GM23338 (cell line): ENCODE measurements at regions not wholly inside any gene's neighbourhood (a gene's known extent, or its start where the extent isn't known, plus 50 kb on each side); places are given as distances from the start of the nearest gene placed in this dataset.

ENCODE experiments used
- ATAC-seq: fragments of 200-7000 bp; cut with Tn5 transposase; 3 replicates; pipeline ENCODE4 v1.9.1; 2020
- DNase-seq: peaks from one replicate; pipeline ENCODE4 v3.0.0-alpha.2; 2015; ENCODE audit warnings: low spot score
- H2AFZ ChIP-seq: fragments of 200-600 bp; sonication (generic); 2 replicates; pipeline ENCODE4 v1.8.0; 2016; ENCODE audit warnings: antibody characterized with exemption, mild to moderate bottlenecking, moderate library complexity
- H3F3A ChIP-seq: fragments of 200-600 bp; sonication (generic); replicated peaks from 2 replicates; pipeline ENCODE4 v1.8.0; 2017; ENCODE audit warnings: antibody characterized with exemption, mixed run types, low read depth
- H3K27ac ChIP-seq: fragments of 200-600 bp; sonication (generic); 2 replicates; pipeline ENCODE4 v1.6.1; 2016; ENCODE audit warnings: low read depth
- H3K27me3 ChIP-seq: fragments of 200-600 bp; sonication (generic); 2 replicates; pipeline ENCODE4 v1.8.0; 2016; ENCODE audit warnings: mild to moderate bottlenecking, mixed run types, moderate library complexity; ENCODE audit not compliant: insufficient read depth
- H3K36me3 ChIP-seq: fragments of 200-600 bp; sonication (generic); 2 replicates; pipeline ENCODE4 v1.8.0; 2016; ENCODE audit warnings: mild to moderate bottlenecking; ENCODE audit not compliant: insufficient read depth
- H3K4me1 ChIP-seq: fragments of 200-600 bp; sonication (generic); 2 replicates; pipeline ENCODE4 v1.8.0; 2016; ENCODE audit warnings: mild to moderate bottlenecking, moderate library complexity; ENCODE audit not compliant: insufficient read depth
- H3K4me2 ChIP-seq: fragments of 200-600 bp; sonication (generic); 2 replicates; pipeline ENCODE4 v1.7.1; 2017; ENCODE audit warnings: mixed run types
- H3K4me3 ChIP-seq: fragments of 200-600 bp; sonication (generic); 2 replicates; pipeline ENCODE4 v1.6.1; 2016; ENCODE audit warnings: mixed run types
- H3K79me2 ChIP-seq: fragments of 200-600 bp; sonication (generic); replicated peaks from 2 replicates; pipeline ENCODE4 v1.8.0; 2017; ENCODE audit warnings: mild to moderate bottlenecking; ENCODE audit not compliant: insufficient read depth
- H3K9me2 ChIP-seq: fragments of 200-600 bp; sonication (generic); 2 replicates; pipeline ENCODE4 v1.8.0; 2017; ENCODE audit not compliant: insufficient read depth
- H4K20me1 ChIP-seq: fragments of 200-600 bp; sonication (generic); replicated peaks from 2 replicates; pipeline ENCODE4 v1.8.0; 2017; ENCODE audit warnings: mild to moderate bottlenecking; ENCODE audit not compliant: insufficient read depth
- H3K27ac Mint-ChIP-seq: 2 replicates; pipeline ENCODE4 v1.8.0; 2020; ENCODE audit warnings: inconsistent platforms, mild to moderate bottlenecking, moderate library complexity, mixed read lengths
- H3K27me3 Mint-ChIP-seq: 3 replicates; pipeline ENCODE4 v1.8.0; 2022; ENCODE audit warnings: low read depth, mild to moderate bottlenecking, moderate library complexity, mixed read lengths, inconsistent platforms; ENCODE audit not compliant: insufficient read depth, poor library complexity
- H3K36me3 Mint-ChIP-seq: 3 replicates; pipeline ENCODE4 v1.8.0; 2021; ENCODE audit warnings: low read depth, mild to moderate bottlenecking, inconsistent platforms, moderate library complexity, mixed read lengths
- H3K4me1 Mint-ChIP-seq: 3 replicates; pipeline ENCODE4 v1.8.0; 2020; ENCODE audit warnings: mild to moderate bottlenecking, inconsistent platforms, mixed read lengths
- H3K4me3 Mint-ChIP-seq: 3 replicates; pipeline ENCODE4 v1.8.0; 2021; ENCODE audit warnings: moderate library complexity, mild to moderate bottlenecking, inconsistent platforms, mixed read lengths
- H3K9me3 Mint-ChIP-seq: 3 replicates; pipeline ENCODE4 v1.8.0; 2020; ENCODE audit warnings: moderate library complexity, mild to moderate bottlenecking, inconsistent platforms, mixed read lengths
- CTCF ChIP-seq, 2 experiments: fragments of 200-600 bp in 1 of 2; sonication (generic) in 1 of 2; conservative IDR thresholded peaks; 2 replicates each; pipeline versions ENCODE4 v1.5.1 to v1.6.1; 2016 to 2017; ENCODE audit warnings: antibody characterized with exemption in 2 of 2, low read depth in 2 of 2, mild to moderate bottlenecking in 2 of 2, moderate library complexity in 1 of 2
- JUNB ChIP-seq: IDR thresholded peaks from one replicate; pipeline ENCODE4 v1.6.1; 2016; ENCODE audit warnings: antibody characterized with exemption; ENCODE audit not compliant: unreplicated experiment
- REST ChIP-seq: IDR thresholded peaks from one replicate; pipeline ENCODE4 v1.6.1; 2018; ENCODE audit warnings: antibody characterized with exemption; ENCODE audit not compliant: unreplicated experiment
- STAT1 ChIP-seq: IDR thresholded peaks from one replicate; pipeline ENCODE4 v1.6.1; 2016; ENCODE audit warnings: antibody characterized with exemption; ENCODE audit not compliant: unreplicated experiment
- ZNF114 ChIP-seq: fragments of 250-450 bp; sonication (Bioruptor Pico); IDR thresholded peaks from 2 replicates; pipeline ENCODE4 v1.5.0; 2020; ENCODE audit warnings: mild to moderate bottlenecking, moderate library complexity
- ZNF331 ChIP-seq: fragments of 250-450 bp; sonication (Bioruptor Pico); IDR thresholded peaks from 2 replicates; pipeline ENCODE4 v1.5.0; 2020; ENCODE audit warnings: low read depth, mild to moderate bottlenecking, moderate library complexity
- ZNF462 ChIP-seq: fragments of 250-450 bp; sonication (Bioruptor Pico); IDR thresholded peaks from 2 replicates; pipeline ENCODE4 v1.5.0; 2020; ENCODE audit warnings: mild to moderate bottlenecking, moderate library complexity

GRCh38 chr9:26325444-26325829 is 567.2 kb downstream of the CAAP1 start:
- DNase-seq (no peak), ATAC-seq (no peak)
- H3K4me1 ChIP-seq, result no peaks in the 10 kb centered on the region
- TF ChIP-seq STAT1 (no peak), ZNF331 (CRISPR knock-in tag) (no peak), ZNF114 (no peak), CTCF (conservative IDR thresholded peaks at IDR 0.05; ENCODE audit: low read depth in 2 of 2) (no peak), JUNB (no peak), ZNF462 (no peak), REST (no peak)
- H2AFZ ChIP-seq, result peak overlapping the region; percentile 52; the same call in 1 of the 2 replicates
- Mint-ChIP-seq H3K27ac (no peak overlapping the region), H3K27me3 (no peaks in the 10 kb centered on the region), H3K9me3 (peaks cover 3% of the 10 kb centered on the region; the same call in 1 of the 3 replicates), H3K36me3 (no peaks in the 10 kb centered on the region), H3K4me1 (peaks cover 3% of the 10 kb centered on the region; the same call in 2 of the 3 replicates), H3K4me3 (no peak overlapping the region)
- H3K79me2 ChIP-seq, result no peaks in the 10 kb centered on the region
- no peaks in the 10 kb centered on the region for H4K20me1 ChIP-seq
- H3K27me3 ChIP-seq, result no peaks in the 10 kb centered on the region
- H3K4me3 ChIP-seq, result no peak overlapping the region
- no peak overlapping the region for H3K27ac ChIP-seq
- no peaks in the 10 kb centered on the region for H3K36me3 ChIP-seq
- H3F3A ChIP-seq, result no peaks in the 10 kb centered on the region
- no peak overlapping the region for H3K4me2 ChIP-seq
- no peaks in the 10 kb centered on the region for H3K9me2 ChIP-seq
